HG03108 (cell line): ENCODE measurements at regions not wholly inside any gene's neighbourhood (a gene's known extent, or its start where the extent isn't known, plus 50 kb on each side); places are given as distances from the start of the nearest gene placed in this dataset.

Experiments used
- ATAC-seq: cut with Tn5 transposase; IDR thresholded peaks from one replicate; pipeline ENCODE4 v1.9.1; 2021; ENCODE audit warnings: moderate library complexity; ENCODE audit not compliant: unreplicated experiment

DNA sequence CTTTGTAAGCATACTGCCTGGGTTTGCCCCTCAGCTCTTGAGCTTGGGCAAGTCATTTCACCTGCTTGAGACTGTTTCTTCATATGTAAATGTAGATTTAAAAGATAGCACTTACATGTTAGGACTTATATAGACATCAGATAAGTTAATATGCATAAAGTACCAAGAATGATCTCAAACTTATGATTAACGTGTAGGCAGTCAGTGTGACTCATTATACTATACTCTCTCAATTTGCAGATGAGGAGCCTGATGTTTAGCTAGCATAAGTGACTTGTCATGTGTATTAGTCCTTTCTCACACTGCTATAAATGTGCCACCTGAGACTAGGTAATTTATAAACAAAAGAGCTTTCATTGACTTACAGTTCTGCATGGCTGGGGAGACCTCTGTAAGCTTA is 690.5 kb downstream of the KCNJ2 start:
- no peak for ATAC-seq

DNA sequence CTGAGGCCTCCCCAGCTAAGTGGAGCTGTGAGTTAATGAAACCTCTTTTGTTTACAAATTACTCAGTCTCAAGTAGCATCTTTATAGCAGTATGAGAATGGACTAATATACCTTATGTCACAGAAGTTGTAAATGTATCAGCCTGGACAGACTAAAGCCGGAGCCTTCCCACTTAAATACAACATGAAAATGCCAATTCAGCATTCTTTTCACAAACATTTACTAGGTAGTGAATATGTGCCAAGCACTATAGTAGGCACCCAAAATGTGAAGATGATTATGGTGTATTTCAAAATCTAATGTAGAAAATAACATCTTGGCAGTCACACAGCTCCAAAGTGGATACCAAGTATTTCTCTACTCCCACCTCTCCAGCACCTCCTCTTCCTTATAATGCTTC is 693.0 kb downstream of the KCNJ2 start:
- ATAC-seq = no peak

DNA sequence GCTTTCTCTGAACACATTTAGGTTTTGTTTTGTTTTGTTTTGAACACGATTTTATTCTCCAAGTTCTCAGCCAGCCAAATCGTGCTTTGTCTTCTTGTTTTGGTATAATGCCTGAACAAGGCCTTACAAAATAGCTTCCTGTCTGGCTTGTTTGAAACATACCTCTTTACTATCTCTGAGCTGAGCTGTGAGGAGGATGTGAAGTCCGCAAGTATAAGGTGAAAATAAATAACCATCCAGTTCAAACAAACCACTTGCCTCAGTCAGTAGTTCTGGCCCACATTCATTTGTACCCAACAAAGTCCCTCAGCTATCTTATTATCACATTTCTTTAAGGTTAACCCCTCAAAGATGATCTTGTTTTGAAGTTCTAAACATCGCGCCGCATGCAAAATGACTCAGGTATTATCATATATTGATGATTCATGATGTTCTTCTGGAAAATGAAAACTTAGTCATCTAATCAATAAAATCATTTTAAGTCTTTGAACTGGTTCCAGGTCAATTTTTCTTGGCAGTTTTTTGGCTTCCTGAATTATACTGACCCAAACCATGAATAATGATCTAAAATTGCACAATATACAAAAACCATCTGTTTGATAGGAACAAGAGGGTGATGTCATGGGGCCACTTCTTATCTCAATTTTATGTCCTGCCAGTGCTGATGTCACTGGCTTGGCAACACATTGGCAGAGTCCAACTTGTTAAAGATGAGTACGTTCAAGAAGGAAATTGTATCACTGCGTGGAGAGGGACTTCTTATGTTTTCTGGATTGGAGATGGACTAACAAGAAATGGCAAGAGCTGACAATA is 694.3 kb downstream of the KCNJ2 start:
- ATAC-seq = no peak

DNA sequence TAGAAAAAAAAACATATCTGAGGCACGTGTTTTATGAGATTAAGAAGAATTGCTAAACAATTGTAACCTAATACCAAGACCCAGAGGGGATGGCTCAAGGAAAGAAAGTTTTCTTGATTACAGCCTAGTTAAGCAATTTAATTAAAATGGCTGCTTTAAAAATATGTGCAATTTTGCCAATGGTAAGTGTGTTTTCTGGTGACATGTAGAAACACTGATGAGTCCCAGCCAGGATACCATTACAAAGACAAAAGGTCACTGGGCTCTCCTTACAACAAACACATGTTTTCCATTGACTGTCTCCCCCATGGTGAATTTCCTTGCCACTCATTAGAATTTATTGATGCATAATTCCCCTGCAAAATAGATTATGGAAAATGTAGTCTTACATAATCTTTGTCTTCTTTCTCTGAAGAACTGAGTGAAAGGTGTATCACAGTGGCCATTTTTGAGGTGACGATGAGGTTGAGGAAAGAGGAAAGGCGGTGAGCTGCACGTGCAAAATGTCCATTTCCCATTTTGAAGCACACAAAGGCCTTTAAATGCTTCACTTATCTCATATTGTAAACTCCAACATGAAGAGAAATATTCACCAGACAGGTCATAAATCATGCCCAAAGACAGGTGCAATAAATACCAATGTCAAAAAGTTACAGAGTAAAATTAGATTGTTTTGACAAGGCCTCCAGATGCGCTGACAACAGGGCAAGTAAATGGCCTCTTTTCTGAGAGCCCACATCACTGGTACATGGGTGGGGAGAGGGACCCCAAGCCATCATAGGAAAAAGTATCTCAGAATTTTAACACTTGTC is 696.9 kb downstream of the KCNJ2 start:
- no peak for ATAC-seq

DNA sequence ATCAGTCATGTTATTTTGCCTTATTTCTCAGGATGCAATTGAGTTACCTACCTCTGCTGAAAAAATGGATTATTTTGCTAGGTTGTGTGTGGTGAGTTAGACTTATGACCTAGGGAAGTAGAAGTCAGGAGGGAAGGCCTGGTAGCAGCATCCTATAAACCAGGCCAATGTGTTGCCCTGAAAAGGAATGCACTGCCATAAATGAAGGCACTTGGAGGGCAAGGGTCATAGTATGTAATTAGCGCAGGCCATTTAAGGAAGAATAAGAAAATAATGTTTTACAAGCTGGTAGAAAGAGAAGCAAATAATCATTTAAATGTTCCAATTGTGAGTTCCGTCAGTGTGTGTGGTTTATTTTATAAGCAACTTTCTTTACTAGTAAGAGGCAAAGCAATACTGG is 698.8 kb downstream of the KCNJ2 start:
- no peak for ATAC-seq

DNA sequence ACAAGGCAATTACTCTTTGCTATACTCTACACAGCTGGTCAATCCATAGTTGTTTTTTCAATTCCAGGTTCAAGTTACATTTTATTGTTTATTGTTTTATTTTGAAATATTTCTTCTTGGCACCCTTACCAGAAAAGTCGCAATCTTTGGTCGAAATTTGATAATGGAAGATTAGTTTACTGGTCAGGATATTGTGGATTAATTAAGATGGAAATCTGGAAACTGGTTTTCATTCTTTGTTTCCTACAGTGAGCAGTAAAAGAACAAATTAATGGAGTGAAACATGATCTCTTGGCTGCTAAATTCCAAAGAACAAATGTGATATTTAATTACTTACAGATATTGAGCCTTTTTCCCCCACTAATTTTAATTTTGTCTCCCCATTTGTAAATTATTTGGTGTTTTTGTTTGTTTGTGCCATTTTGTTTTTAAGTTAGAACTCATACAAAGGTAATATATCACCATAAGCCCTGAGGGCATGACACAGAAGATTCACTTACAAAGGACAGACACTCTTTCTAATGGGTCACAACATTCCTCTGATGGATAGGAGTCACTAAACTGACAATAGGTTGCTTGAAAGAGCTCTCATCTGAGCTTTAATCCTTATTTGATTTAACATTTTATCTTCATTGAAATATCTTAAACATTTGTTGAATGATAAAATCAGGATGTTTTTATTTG is 700.2 kb downstream of the KCNJ2 start:
- ATAC-seq = no peak

DNA sequence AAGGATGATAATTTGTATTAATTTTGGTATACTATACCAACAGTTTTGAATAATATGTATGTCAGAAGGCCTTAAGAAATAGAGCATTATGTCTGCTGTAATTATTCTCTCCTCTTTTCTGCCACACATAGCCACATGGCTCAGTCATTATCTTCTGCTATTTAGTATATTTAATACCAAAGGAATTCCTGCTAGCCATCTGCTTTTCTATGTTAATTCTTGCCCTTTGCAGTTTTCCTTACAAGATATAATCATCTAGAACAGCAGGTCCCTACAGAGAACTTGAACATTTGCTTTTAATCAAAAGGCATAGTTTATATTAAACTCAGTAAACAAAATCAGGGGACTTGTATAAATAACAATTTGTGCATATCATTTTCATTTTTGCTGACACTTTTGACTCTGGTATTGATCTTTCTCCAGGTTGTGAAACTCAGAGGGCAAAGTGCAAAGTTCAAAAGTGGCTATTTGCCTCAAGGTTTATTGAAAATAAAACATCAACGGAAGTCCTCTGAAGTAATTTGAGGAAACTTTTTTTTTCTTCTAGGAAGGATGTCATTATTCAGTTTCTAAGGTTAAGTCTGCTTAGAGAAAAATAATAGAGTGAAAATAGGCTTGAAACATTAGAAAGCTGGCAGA is 702.0 kb downstream of the KCNJ2 start:
- no peak for ATAC-seq

DNA sequence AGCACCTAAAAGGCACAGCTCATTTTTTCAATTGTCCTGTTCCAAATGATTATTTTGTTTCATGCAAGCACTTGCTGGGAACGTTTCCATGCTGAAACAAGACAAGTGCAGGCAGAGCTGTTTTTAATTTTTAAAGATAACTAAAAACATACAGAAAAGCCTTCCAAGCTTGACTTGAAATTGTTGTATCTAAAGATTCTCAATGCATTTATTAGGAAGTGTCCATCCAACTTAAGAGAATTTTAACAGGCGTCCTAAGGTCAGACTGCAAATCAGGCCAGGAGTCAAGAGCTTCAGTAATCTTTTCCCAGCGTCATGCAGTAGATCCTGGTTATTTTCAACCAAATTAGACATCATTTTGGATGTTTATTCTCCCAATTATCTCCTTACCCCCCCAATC is 702.8 kb downstream of the KCNJ2 start:
- ATAC-seq = no peak

DNA sequence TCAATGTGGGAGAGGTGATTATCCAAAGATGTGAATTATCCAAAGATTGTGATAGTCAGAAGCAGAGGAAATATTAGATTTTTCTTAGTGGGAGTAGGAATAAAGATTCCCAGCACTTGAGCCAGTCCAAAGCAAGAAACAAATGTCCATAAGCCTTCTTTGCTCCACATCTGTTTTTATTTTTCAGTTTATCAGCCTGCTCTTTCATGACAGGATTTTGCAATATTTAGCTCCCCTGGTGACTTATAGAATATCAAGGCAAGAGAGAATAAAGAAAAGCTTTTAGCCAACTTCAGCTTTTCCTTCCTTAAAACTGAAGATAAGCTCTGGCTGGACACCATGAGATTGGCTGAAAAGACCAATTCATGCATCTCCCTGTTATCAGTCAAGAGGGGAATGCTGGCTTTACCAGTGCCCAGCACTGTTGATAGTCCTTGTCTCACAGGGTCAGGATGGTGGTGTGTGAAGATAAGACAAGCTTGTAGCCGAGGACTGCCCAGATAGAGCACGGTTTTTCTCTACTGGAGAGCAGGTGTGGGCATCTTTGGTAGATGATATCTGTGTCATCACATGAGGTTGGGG is 706.5 kb downstream of the KCNJ2 start:
- ATAC-seq = no peak

DNA sequence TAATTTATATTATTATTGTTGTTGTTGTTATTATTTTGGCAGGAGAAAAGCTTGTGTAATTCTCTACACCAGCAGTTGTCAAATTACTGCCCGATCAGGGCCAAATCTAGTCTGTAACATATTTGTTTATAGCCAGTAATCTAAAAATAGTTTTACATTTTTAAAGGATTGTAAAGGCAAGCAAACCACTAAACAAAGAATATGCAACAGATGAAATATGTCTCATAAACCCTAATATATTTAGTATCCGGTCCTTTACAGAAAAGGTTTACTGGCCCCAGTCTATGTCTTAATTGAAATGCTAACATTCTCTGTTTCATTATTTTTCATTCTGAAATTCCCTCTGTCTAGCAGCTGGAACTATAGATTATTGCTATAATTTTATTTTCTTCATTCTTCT is 709.5 kb downstream of the KCNJ2 start:
- ATAC-seq = no peak

DNA sequence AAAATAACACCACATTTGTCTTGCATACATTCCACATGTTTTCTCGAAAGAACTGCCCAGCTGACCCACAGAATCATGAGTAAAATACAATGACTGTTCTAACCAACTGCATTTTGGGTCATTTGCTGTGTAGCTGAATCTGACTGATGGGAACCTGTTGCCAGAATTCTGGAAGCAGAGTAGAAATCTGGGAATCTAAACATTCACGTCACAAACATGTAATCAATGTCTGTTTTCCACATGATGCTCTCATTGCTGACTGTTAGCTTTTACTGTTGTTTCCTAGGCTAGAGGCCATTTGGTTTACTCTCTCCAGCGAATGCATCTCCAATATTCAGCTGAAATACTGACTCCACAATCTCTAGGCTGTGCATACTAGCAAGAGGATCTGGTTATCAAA is 710.1 kb downstream of the KCNJ2 start:
- ATAC-seq = no peak

DNA sequence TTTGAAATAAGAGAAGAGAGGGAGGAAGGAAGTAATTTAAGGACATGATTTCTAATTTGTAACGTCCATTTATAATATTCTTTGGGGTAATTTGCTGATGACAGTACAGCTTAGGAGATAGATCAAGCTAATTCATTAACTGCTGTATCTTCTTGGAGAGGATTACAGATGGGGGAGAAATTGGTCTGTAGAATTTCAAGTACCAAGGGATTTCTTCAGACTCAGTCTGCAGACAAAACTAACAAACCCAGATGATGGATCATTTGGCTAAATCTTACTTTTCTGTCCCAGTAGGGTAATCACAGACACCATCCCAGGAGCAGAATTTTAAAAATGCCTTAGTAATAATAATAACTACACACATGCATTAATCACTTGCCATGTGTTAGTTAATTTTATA is 711.8 kb downstream of the KCNJ2 start:
- no peak for ATAC-seq

DNA sequence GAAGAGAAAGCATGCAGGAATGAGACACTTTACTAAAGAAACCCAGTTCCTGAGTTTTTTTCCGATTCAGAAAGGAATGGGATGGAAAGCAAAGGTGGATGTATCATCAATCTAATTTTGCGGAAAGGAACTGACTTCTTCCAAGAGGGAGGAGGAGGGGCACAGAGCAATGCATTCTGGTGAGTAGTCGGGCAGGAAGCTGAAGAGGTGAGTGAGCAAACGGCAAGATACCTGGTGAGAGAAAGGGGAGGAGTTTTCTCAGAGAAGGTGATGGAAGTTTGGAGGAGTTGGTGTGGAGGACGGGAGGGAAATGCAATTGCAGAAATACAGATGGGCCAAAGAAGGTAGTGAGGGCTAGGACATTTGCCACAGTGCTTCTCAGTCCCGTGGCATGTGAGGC is 713.2 kb downstream of the KCNJ2 start:
- ATAC-seq = no peak

DNA sequence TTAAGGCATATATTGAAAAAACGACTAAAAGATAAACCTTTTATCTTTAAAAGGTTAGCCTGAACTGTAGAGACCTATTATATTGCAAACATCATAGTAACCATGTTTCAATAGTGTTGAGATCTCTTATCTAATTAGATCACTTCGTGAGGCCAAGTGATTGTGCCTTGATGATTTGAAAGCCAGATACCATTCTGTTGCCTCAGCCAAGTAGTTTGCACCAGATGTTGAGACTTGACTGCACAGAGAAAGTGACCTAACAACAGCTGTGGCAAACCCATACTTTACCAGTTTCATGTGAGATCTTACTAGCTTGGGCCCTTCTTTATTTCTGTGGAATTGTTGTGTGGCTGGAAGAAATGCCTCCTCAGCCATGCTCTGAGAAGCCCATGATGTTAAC is 717.3 kb downstream of the KCNJ2 start:
- no peak for ATAC-seq

DNA sequence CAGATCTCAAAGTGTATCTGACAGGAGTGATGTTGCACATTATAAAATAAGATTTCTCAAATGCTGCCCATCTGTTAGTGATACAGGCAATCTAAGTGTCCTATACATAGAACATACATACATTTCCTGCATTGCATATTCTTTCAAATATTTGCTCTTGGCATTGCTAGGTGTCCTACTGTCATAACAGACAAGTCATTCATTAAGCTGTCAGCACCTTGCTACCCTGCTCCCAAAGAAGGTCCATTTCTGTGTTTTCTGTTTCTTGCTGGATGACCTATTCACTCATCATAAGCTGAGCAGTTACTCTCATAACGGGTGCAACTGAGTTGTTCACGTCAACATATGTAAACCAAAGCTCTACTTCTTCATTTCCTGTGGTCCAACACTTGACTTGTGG is 719.0 kb downstream of the KCNJ2 start:
- no peak for ATAC-seq

DNA sequence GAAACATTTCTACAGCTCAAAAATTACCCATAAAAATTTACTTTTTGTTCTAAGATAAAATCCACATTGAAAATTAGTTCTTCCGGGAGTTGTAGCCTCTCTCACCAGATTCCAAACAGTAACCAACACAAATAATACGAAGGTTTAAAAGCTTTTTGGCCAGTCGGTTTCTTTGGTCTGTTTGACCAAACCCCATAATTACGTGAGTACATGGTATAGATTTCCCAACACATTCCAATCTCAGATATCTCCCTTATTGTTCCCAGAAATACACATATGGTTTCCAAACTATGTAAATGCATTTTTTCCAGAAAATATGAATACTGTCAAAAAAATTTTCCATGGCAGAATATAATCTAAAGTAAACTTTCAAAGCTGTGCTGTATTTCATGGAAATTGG is 722.0 kb downstream of the KCNJ2 start:
- no peak for ATAC-seq

DNA sequence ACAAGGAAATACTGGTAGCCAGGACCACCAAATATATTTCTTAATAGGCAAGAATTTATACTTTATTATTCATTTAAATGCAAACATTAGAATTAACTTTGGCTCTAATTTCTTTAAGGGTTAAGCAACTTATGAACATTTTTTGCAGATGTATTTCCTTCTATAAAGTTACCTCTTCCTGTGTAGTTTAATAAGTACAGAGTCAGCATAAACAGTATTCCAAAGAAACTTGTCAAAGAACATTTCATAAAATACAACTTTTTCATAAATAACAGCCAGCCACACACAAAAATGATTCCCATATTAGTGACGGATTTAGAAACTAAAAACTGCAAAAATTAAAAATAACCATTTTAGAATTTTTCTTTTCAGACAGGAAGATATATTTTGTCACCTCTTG is 723.2 kb downstream of the KCNJ2 start:
- no peak for ATAC-seq

DNA sequence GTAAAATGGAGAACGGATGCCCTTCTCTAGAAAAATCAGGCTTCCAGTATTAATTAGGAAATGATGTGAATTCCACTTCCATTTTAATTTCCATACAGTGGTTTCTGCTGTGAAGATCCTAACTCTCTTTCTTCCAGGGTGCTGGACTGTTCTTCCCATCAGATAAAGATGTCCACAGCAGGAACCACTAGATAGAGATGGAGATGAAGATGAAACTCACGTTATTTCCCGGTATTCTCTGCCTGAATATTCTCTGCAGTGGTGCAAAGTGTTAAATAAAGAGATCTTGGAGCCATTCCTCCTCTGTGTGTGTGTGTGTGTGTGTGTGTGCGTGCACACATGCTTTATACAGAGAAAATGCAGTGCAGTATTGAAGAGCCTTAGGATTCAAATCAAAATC is 727.5 kb downstream of the KCNJ2 start:
- ATAC-seq = no peak

DNA sequence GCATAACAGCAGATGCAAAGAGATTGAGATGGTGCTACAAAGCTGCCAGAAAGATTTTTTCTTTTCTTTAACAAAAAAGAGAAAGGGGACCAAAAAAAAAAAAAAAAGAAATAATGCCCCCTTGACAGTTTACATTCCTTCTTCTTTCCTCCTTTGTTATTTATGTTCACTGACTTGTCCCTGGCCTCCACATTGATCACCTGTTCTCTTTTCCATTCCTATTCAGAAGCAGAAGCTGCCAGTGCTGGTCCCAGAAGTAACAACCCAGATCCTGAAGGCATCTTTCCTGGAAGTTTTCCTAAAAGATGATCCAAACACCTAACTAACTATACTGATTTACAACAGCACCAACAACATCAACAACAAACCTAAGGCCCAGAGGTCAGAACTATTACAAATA is 728.1 kb downstream of the KCNJ2 start:
- no peak for ATAC-seq

DNA sequence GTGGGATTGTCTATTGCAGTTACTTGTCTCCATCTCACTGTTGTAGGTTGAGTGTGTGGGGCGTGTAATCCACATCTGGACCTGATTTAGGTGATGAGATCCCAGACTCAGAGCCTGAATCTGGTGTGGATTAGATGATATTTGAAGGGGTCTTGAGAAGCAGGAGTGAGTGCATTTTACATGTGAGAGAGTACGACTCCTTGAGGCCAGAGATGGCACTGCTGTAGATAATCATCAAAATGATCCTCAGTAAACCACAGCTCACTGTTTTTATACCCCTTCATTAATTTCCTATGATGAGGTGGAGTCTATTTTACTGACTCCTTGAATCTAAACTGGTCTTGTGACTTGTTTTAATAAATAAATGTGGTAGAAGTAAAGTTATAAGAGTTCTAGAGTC is 732.5 kb downstream of the KCNJ2 start:
- ATAC-seq = no peak

DNA sequence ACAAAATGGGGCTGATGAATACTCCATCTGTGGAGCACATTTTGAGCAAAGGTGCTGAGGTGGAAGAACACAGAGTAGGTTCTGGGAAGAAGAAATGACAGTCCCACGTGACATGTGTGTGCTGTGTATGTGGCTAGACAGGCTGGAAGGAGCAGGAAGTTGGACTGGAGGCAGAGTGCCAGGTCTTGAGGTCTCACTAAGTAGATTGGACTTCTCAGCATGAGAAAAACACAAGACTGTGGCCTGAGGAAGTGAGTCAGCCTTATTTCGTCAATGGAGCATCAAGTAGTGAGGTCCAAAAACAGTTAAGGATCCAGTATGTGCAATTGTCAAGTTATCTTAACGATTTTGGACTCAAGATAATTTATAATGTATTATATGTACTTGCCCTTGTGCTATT is 736.5 kb downstream of the KCNJ2 start:
- ATAC-seq = no peak
